ENCODE measurements at regions not wholly inside any gene's neighbourhood (a gene's known extent, or its start where the extent isn't known, plus 50 kb on each side); places are given as distances from the start of the nearest gene placed in this dataset.

DNA sequence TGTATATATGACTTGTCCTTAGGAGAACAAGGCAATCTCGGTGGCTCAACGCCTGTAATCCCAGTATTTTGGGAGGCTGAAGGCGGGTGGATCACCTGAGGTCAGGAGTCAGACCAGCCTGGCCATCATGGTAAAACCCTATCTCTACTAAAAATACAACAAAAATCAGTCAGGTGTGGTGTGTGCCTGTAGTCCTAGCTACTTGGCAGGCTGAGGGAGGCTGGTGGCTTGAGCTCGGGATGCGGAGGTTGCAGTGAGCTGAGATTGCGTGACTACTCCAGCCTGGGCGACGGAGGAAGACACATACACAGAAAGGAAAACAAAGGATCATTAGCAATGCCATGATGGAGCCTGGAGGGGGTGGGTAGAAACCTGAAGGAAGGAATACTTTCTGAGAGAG is 166.6 kb upstream of the RREB1 start:
- in situ Hi-C loops (cut with MboI) (no loop called here), intact Hi-C loops (cut with micrococcal nuclease) (no loop called here)
- H3K4me2 ChIP-seq (ENCODE audit: insufficient read depth, low read length), result no peak overlapping the region
- H3K27me3 ChIP-seq (ENCODE audit: control insufficient read depth in 2 of 2, insufficient read depth in 2 of 2, low read length in 2 of 2), result no peaks in the 10 kb centered on the region
- POLR2A ChIA-PET, result no interaction called here
- no peak overlapping the region for H3K27ac ChIP-seq (ENCODE audit: extremely low read depth, low read depth, low read length)
- DNase-seq (ENCODE audit: extremely low read depth in 1 of 4, low spot score in 3 of 4) (no peak), ATAC-seq (no peak), FAIRE-seq (no peak)
- H3K79me2 ChIP-seq (ENCODE audit: control insufficient read depth, insufficient read depth, low read length), result no peaks in the 10 kb centered on the region
- CTCF ChIA-PET (ENCODE audit: low intra/inter-chr PET ratio), result no interaction called here
- no peaks in the 10 kb centered on the region for H4K20me1 ChIP-seq (replicated peaks; ENCODE audit: control insufficient read depth, insufficient read depth, low read length)
- no peak overlapping the region for H3K4me3 ChIP-seq
- TF ChIP-seq NCOA4 (IDR thresholded peaks at IDR 0.05; ENCODE audit: partially characterized antibody), result no peak
- TF ChIP-seq SMARCA4 (IDR thresholded peaks at IDR 0.05), result no peak
- no peak for TF ChIP-seq ZNF384 (IDR thresholded peaks at IDR 0.05; ENCODE audit: low read depth, low read length)
- TF ChIP-seq HMG20A (CRISPR knock-in tag; conservative IDR thresholded peaks at IDR 0.05), result no peak
- TF ChIP-seq TAF15 (IDR thresholded peaks at IDR 0.05; ENCODE audit: low read depth, low read length), result no peak
- TF ChIP-seq, protein P1, sequence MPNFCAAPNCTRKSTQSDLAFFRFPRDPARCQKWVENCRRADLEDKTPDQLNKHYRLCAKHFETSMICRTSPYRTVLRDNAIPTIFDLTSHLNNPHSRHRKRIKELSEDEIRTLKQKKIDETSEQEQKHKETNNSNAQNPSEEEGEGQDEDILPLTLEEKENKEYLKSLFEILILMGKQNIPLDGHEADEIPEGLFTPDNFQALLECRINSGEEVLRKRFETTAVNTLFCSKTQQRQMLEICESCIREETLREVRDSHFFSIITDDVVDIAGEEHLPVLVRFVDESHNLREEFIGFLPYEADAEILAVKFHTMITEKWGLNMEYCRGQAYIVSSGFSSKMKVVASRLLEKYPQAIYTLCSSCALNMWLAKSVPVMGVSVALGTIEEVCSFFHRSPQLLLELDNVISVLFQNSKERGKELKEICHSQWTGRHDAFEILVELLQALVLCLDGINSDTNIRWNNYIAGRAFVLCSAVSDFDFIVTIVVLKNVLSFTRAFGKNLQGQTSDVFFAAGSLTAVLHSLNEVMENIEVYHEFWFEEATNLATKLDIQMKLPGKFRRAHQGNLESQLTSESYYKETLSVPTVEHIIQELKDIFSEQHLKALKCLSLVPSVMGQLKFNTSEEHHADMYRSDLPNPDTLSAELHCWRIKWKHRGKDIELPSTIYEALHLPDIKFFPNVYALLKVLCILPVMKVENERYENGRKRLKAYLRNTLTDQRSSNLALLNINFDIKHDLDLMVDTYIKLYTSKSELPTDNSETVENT (CRISPR knock-in tag; IDR thresholded peaks at IDR 0.05), result no peak
- no peak for TF ChIP-seq ZNF253 (CRISPR knock-in tag; conservative IDR thresholded peaks at IDR 0.05)
- no peak for TF ChIP-seq ZZZ3 (IDR thresholded peaks at IDR 0.05)
- TF ChIP-seq IRF2 (CRISPR knock-in tag; IDR thresholded peaks at IDR 0.05), result no peak
- no peak for TF ChIP-seq KDM1A (IDR thresholded peaks at IDR 0.05)
- TF ChIP-seq CHD2 (IDR thresholded peaks at IDR 0.05; ENCODE audit: low read depth, low read length), result no peak
- no peak for TF ChIP-seq ESRRA (IDR thresholded peaks at IDR 0.05; ENCODE audit: borderline replicate concordance, low read depth)
- no peak for TF ChIP-seq MEF2A (IDR thresholded peaks at IDR 0.05; ENCODE audit: control insufficient read depth, low read depth, low read length)
- TF ChIP-seq, protein P2, sequence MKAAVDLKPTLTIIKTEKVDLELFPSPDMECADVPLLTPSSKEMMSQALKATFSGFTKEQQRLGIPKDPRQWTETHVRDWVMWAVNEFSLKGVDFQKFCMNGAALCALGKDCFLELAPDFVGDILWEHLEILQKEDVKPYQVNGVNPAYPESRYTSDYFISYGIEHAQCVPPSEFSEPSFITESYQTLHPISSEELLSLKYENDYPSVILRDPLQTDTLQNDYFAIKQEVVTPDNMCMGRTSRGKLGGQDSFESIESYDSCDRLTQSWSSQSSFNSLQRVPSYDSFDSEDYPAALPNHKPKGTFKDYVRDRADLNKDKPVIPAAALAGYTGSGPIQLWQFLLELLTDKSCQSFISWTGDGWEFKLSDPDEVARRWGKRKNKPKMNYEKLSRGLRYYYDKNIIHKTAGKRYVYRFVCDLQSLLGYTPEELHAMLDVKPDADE (conservative IDR thresholded peaks at IDR 0.05; ENCODE audit: control insufficient read depth, low read depth, low read length), result no peak
- no peak for TF ChIP-seq POLR2G (IDR thresholded peaks at IDR 0.05; ENCODE audit: low read depth, low read length)
- no peak for TF ChIP-seq SAFB2 (IDR thresholded peaks at IDR 0.05; ENCODE audit: borderline replicate concordance, low read depth, low read length, severe bottlenecking)
- TF ChIP-seq CREB1 (IDR thresholded peaks at IDR 0.05), result no peak
- TF ChIP-seq CREB1 (CRISPR knock-in tag; IDR thresholded peaks at IDR 0.05), result no peak
- no peak for TF ChIP-seq SIRT6 (IDR thresholded peaks at IDR 0.05; ENCODE audit: low read depth, low read length)
- no peak for TF ChIP-seq EWSR1 (IDR thresholded peaks at IDR 0.05; ENCODE audit: borderline replicate concordance, low read depth, partially characterized antibody)
- TF ChIP-seq ZNF436 (CRISPR knock-in tag; IDR thresholded peaks at IDR 0.05), result no peak
- H3K9me3 ChIP-seq (replicated peaks; ENCODE audit: control insufficient read depth, insufficient read depth, low read depth, low read length), result no peaks in the 10 kb centered on the region
- BruUV-seq (replicated peaks), result no TSS peak
- 90% methylated on average over 8 of the region's 8 CpGs for WGBS (ENCODE audit: insufficient coverage, low coverage, missing lambda C conversion rate)
- H2AFZ ChIP-seq (ENCODE audit: low read depth, low read length), result no peak overlapping the region
- no peaks in the 10 kb centered on the region for H3K36me3 ChIP-seq (ENCODE audit: control insufficient read depth, insufficient read depth, low read length)
- no peak overlapping the region for H3K9ac ChIP-seq (ENCODE audit: insufficient read depth in 1 of 2, low read depth in 2 of 2, low read length in 2 of 2)
- peaks cover 0 to 3% of the 10 kb centered on the region in 2 experiments; a peak in 1 of 5 replicates for H3K4me1 ChIP-seq (replicated peaks in 1 of 2; ENCODE audit: control insufficient read depth in 2 of 2, insufficient read depth in 2 of 2, low read length in 2 of 2)
- H3K9me1 ChIP-seq (ENCODE audit: control insufficient read depth, insufficient read depth, low read length), result no peaks in the 10 kb centered on the region

All from K562 (cell line).